GM23248 (cell line): ENCODE measurements at regions not wholly inside any gene's neighbourhood (a gene's known extent, or its start where the extent isn't known, plus 50 kb on each side); places are given as distances from the start of the nearest gene placed in this dataset.

Source experiments
- EZH2 ChIP-seq: fragments of 200-600 bp; sonication (generic); IDR thresholded peaks from 2 replicates; pipeline ENCODE4 v1.6.1; 2018; ENCODE audit warnings: antibody characterized with exemption, mild to moderate bottlenecking; ENCODE audit not compliant: insufficient read depth, poor library complexity, severe bottlenecking
- EZH2phosphoT487 ChIP-seq: fragments of 200-600 bp; sonication (generic); IDR thresholded peaks from 2 replicates; pipeline ENCODE4 v1.6.1; 2018; ENCODE audit warnings: antibody characterized with exemption, moderate library complexity, mild to moderate bottlenecking, low read depth; ENCODE audit not compliant: insufficient read depth

DNA sequence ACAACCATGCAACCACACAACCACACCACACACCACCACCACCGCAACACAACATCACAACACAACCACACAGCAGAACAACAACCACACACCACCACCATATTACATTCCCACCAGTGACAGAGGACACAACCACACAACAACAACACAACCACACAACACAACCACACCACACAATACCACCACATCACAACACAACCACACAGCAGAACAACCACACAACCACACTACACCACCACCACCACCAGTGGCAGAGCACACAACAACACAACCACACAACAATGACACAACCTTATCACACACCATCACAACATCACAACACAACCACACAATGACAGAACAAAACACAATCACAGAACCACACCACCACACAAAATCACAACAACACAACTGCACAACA lies 313.0 kb upstream of the MYT1L start:
- TF ChIP-seq EZH2phosphoT487 (no peak), EZH2 (no peak)
